MM.1S (cell line): ENCODE measurements at regions not wholly inside any gene's neighbourhood (a gene's known extent, or its start where the extent isn't known, plus 50 kb on each side); places are given as distances from the start of the nearest gene placed in this dataset.

Source experiments
- EZH2 ChIP-seq: fragments of 300-600 bp; sonication (generic); optimal IDR thresholded peaks from 2 replicates; pipeline ENCODE3; 2017; ENCODE audit warnings: low read depth, mild to moderate bottlenecking, antibody characterized with exemption, low read length, mixed read lengths
- TF ChIP-seq, protein P1 (sequence below): fragments of 300-600 bp; sonication (generic); IDR thresholded peaks from 2 replicates; pipeline ENCODE4 v1.5.1; 2016; ENCODE audit warnings: antibody characterized with exemption, low read length, mixed read lengths

DNA sequence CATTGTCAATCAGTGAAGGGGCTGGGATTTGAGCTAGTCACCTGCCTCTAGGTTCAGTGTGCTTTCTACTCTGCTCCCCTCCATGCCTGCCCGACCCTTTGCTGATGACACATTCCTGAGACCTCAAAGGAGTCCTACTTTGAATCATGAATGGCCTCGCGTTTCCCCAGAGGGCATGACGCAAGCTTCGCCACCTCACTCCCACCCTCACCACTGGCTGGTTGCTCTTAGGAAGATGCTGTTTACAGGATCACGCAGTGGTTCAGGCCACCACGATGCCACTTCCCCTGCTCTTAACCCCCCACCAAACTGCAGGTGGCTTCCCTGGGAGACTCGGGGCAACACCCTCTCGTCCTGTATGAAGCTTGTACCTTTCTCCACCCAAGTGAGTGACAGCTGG, 62.9 kb upstream of the B3GAT1 start:
- TF ChIP-seq, protein P1, sequence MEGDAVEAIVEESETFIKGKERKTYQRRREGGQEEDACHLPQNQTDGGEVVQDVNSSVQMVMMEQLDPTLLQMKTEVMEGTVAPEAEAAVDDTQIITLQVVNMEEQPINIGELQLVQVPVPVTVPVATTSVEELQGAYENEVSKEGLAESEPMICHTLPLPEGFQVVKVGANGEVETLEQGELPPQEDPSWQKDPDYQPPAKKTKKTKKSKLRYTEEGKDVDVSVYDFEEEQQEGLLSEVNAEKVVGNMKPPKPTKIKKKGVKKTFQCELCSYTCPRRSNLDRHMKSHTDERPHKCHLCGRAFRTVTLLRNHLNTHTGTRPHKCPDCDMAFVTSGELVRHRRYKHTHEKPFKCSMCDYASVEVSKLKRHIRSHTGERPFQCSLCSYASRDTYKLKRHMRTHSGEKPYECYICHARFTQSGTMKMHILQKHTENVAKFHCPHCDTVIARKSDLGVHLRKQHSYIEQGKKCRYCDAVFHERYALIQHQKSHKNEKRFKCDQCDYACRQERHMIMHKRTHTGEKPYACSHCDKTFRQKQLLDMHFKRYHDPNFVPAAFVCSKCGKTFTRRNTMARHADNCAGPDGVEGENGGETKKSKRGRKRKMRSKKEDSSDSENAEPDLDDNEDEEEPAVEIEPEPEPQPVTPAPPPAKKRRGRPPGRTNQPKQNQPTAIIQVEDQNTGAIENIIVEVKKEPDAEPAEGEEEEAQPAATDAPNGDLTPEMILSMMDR: no peak
- no peak for TF ChIP-seq EZH2
